ENCODE measurements at regions not wholly inside any gene's neighbourhood (a gene's known extent, or its start where the extent isn't known, plus 50 kb on each side); places are given as distances from the start of the nearest gene placed in this dataset.

DNA sequence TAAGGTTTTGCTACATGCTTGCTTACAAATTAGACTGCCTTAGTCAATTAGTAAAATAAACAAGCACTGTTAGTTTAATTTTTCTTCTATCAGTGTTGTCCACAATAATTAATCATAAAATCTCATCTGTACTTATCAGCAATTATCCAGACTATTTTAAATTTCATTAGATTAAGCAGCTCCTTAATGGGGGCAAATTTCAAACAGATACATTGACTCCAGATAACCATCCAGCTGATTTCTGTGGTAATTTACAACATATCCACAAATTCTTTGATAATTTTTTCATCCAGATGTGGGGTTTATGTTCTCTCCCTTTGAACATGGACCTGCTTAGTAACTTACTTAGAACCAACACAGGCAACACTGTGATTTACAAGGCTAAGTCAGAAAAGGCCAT is 170.4 kb upstream of the CWC22 start:
- ATAC-seq (ENCODE audit: low read depth) (no peak), DNase-seq (no peak)
- Histone ChIP-seq H4K5ac (ENCODE audit: low read depth, low read length) (no peak overlapping the region), H3K18ac (ENCODE audit: low read depth, low read length) (no peak overlapping the region), H2BK120ac (ENCODE audit: low read depth, low read length) (no peak overlapping the region), H3K23ac (ENCODE audit: low read depth, low read length) (no peak overlapping the region), H4K20me1 (ENCODE audit: insufficient read depth, low read length) (no peaks in the 10 kb centered on the region), H3K4ac (ENCODE audit: low read depth, low read length) (no peak overlapping the region), H2BK15ac (ENCODE audit: low read depth, low read length) (no peak overlapping the region), H3K27ac (ENCODE audit: insufficient read depth, low read length) (no peak overlapping the region), H3K4me1 (ENCODE audit: control insufficient read depth, insufficient read depth, low read length) (no peaks in the 10 kb centered on the region), H3K79me1 (ENCODE audit: low read depth in 1 of 2, low read length in 2 of 2) (no peaks in the 10 kb centered on the region), H3K9me1 (ENCODE audit: insufficient read depth, low read length) (no peaks in the 10 kb centered on the region), H2BK20ac (ENCODE audit: low read depth, low read length) (no peak overlapping the region), H3K14ac (replicated peaks; ENCODE audit: low read depth, low read length) (no peak overlapping the region), H2BK5ac (ENCODE audit: low read depth, low read length, poor library complexity, severe bottlenecking) (no peak overlapping the region), H3K9me3 (ENCODE audit: control insufficient read depth, insufficient read depth, low read length) (no peaks in the 10 kb centered on the region), H3K27me3 (ENCODE audit: control insufficient read depth, insufficient read depth, low read length) (no peaks in the 10 kb centered on the region), H4K8ac (ENCODE audit: low read depth in 2 of 2, low read length in 2 of 2) (no peak overlapping the region), H4K91ac (ENCODE audit: insufficient read depth, low read depth, low read length) (no peak overlapping the region), H3K9ac (ENCODE audit: low read depth, low read length) (no peak overlapping the region), H2AFZ (replicated peaks; ENCODE audit: low read length, poor library complexity) (no peak overlapping the region), H3K4me3 (ENCODE audit: insufficient read depth, low read depth, low read length) (no peak overlapping the region), H3K56ac (ENCODE audit: extremely low read depth, insufficient read depth, low read length) (no peak overlapping the region), H2AK9ac (replicated peaks; ENCODE audit: low read depth, low read length, poor library complexity) (no peak overlapping the region), H2AK5ac (ENCODE audit: low read depth, low read length) (no peak overlapping the region), H3K4me2 (ENCODE audit: low read depth, low read length) (no peak overlapping the region), H3K36me3 (ENCODE audit: control insufficient read depth, insufficient read depth, low read length) (no peaks in the 10 kb centered on the region)
- no peak for TF ChIP-seq RAD21 (IDR thresholded peaks at IDR 0.05; ENCODE audit: low read length)
- no peak for TF ChIP-seq BHLHE40 (IDR thresholded peaks at IDR 0.05; ENCODE audit: low read depth, low read length)
- TF ChIP-seq MAFK (IDR thresholded peaks at IDR 0.05; ENCODE audit: low read depth, low read length): no peak
- TF ChIP-seq, protein P1, sequence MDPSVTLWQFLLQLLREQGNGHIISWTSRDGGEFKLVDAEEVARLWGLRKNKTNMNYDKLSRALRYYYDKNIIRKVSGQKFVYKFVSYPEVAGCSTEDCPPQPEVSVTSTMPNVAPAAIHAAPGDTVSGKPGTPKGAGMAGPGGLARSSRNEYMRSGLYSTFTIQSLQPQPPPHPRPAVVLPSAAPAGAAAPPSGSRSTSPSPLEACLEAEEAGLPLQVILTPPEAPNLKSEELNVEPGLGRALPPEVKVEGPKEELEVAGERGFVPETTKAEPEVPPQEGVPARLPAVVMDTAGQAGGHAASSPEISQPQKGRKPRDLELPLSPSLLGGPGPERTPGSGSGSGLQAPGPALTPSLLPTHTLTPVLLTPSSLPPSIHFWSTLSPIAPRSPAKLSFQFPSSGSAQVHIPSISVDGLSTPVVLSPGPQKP (IDR thresholded peaks at IDR 0.05; ENCODE audit: borderline replicate concordance, low read depth, low read length): no peak
- no peak for TF ChIP-seq MXI1 (IDR thresholded peaks at IDR 0.05; ENCODE audit: borderline replicate concordance, low read depth, low read length)
- no peak for TF ChIP-seq NFE2L2 (IDR thresholded peaks at IDR 0.05; ENCODE audit: low read depth, low read length)
- TF ChIP-seq POLR2A (IDR thresholded peaks at IDR 0.05; ENCODE audit: low read depth, low read length): no peak
- TF ChIP-seq RCOR1 (IDR thresholded peaks at IDR 0.05; ENCODE audit: insufficient replicate concordance, low read length): no peak
- TF ChIP-seq MAZ (IDR thresholded peaks at IDR 0.05; ENCODE audit: borderline replicate concordance, low read depth, low read length): no peak
- TF ChIP-seq, protein P2, sequence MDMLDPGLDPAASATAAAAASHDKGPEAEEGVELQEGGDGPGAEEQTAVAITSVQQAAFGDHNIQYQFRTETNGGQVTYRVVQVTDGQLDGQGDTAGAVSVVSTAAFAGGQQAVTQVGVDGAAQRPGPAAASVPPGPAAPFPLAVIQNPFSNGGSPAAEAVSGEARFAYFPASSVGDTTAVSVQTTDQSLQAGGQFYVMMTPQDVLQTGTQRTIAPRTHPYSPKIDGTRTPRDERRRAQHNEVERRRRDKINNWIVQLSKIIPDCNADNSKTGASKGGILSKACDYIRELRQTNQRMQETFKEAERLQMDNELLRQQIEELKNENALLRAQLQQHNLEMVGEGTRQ (IDR thresholded peaks at IDR 0.05; ENCODE audit: low read depth, low read length): no peak
- no peak for TF ChIP-seq CHD1 (IDR thresholded peaks at IDR 0.05; ENCODE audit: low read depth, low read length)
- dilution Hi-C loops (cut with HindIII; ENCODE audit: low sequenced_read_pairs, unreplicated experiment): no loop called here
- POLR2A ChIA-PET (ENCODE audit: unreplicated experiment): no interaction called here
- in situ Hi-C loops (cut with MboI; ENCODE audit: low sequenced_read_pairs): no loop called here
- CTCF ChIA-PET: no interaction called here
- intact Hi-C loops (cut with micrococcal nuclease): no loop called here
- BruUV-seq (replicated peaks): no TSS peak
